Left ventricle myocardium inferior (tissue), 1 donor: ENCODE measurements at regions not wholly inside any gene's neighbourhood (a gene's known extent, or its start where the extent isn't known, plus 50 kb on each side); places are given as distances from the start of the nearest gene placed in this dataset.

Experiments
- DNase-seq: peaks from one replicate; pipeline ENCODE4 v3.0.0-alpha.2; 2020
- H3K27ac ChIP-seq: fragments of 200-600 bp; replicated peaks from 2 replicates; pipeline ENCODE4 v1.8.0; 2021
- H3K27me3 ChIP-seq: fragments of 200-600 bp; 2 replicates; pipeline ENCODE4 v1.8.0; 2021; ENCODE audit warnings: low read depth
- H3K36me3 ChIP-seq: fragments of 200-600 bp; 2 replicates; pipeline ENCODE4 v1.8.0; 2021
- H3K4me1 ChIP-seq: fragments of 200-600 bp; 2 replicates; pipeline ENCODE4 v1.8.0; 2021
- H3K4me3 ChIP-seq: fragments of 200-600 bp; 2 replicates; pipeline ENCODE4 v1.8.0; 2021; ENCODE audit warnings: mild to moderate bottlenecking, moderate library complexity
- H3K9me3 ChIP-seq: fragments of 200-600 bp; replicated peaks from 2 replicates; pipeline ENCODE4 v1.8.0; 2021
- intact Hi-C: fragments of 100-400 bp; cut with micrococcal nuclease; formaldehyde crosslinking; loops from one replicate; pipeline ENCODE4 v1.11.0; 2022
- TF ChIP-seq, protein P1 (sequence below): fragments of 200-600 bp; IDR thresholded peaks from 2 replicates; pipeline ENCODE4 v1.8.0; 2021; ENCODE audit warnings: antibody characterized with exemption, mild to moderate bottlenecking, borderline replicate concordance
- donor health status: DM: no; HTN: yes; CAD: no; lungs with severe emphysema.

DNA sequence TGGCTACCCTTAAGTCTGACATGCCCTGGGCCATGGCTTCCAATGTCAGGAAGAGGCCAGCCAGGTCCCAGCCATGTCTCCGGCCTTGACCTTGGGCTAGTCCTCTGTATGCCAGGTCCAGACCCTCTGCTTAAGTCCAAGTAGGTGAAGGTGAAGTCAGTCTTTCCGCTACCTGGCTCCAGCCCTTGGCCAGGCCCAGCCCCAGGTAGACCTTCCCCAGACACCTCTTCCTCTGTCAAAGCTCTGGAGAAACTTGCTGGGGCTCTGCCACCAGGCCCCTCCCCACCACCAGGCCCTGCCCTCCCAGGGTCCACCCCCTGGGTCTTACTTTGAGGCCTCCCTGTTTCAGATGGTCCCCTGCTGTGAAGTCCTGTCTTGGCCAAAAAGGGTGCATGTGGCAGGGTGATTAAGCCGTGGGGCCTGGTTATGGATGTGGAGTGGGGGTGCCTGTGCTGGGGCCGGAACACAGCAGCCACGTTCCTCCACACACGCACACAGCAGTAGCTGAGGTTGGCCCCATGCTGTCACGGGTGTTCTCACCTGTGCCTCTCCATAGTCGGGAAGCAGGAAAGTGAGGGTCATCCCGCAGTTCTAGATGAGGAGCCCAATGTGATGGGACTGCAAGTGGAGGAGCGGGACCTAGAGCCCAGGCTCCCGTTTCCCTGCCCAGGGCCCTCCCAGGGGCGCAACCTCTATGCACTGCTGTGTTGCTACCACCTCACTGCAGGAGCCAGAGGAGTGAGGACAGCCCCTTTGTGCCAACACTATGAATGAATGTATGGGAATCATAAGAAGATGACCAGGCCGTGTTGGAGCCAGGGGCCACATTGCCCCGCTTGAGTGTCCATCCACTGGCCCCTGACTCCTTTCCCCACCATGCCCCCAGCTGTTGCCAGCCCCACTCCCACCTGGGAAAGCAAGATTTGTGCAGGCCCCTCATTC is 72.2 kb downstream of the LINC01488 start:
- no peaks in the 10 kb centered on the region for H3K4me1 ChIP-seq
- no peak overlapping the region for H3K27ac ChIP-seq
- TF ChIP-seq, protein P1, sequence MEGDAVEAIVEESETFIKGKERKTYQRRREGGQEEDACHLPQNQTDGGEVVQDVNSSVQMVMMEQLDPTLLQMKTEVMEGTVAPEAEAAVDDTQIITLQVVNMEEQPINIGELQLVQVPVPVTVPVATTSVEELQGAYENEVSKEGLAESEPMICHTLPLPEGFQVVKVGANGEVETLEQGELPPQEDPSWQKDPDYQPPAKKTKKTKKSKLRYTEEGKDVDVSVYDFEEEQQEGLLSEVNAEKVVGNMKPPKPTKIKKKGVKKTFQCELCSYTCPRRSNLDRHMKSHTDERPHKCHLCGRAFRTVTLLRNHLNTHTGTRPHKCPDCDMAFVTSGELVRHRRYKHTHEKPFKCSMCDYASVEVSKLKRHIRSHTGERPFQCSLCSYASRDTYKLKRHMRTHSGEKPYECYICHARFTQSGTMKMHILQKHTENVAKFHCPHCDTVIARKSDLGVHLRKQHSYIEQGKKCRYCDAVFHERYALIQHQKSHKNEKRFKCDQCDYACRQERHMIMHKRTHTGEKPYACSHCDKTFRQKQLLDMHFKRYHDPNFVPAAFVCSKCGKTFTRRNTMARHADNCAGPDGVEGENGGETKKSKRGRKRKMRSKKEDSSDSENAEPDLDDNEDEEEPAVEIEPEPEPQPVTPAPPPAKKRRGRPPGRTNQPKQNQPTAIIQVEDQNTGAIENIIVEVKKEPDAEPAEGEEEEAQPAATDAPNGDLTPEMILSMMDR = no peak
- peaks cover 33% of the 10 kb centered on the region for H3K9me3 ChIP-seq
- H3K27me3 ChIP-seq = no peaks in the 10 kb centered on the region
- intact Hi-C loops = no loop called here
- H3K4me3 ChIP-seq = no peak overlapping the region
- DNase-seq = no peak
- no peaks in the 10 kb centered on the region for H3K36me3 ChIP-seq

DNA sequence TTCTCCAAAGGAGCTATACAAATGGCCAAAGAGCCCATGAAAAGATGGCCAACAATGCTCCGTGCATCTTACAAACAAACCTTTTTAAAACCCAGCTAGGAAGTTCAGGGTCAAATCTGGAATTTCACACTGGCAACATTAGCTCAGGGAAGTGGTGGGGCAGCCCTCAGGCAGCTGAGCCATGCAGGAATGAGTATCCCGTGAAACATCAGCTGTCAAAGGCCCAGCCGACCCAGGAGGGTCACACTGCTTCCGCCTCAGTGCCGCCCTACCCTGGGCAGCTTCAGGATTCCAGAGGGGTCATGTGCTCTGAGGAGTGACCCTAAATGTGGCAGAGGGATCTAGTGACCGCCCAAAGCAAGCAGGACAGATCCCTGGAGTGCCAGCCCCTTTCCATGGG is 73.4 kb downstream of the LINC01488 start:
- no peak overlapping the region for H3K27ac ChIP-seq
- TF ChIP-seq, protein P1 = no peak
- H3K4me3 ChIP-seq = no peak overlapping the region
- no peak for DNase-seq
- H3K27me3 ChIP-seq = no peaks in the 10 kb centered on the region
- intact Hi-C loops = no loop called here
- H3K9me3 ChIP-seq = peaks cover 21% of the 10 kb centered on the region
- H3K36me3 ChIP-seq = no peaks in the 10 kb centered on the region
- H3K4me1 ChIP-seq = no peaks in the 10 kb centered on the region

DNA sequence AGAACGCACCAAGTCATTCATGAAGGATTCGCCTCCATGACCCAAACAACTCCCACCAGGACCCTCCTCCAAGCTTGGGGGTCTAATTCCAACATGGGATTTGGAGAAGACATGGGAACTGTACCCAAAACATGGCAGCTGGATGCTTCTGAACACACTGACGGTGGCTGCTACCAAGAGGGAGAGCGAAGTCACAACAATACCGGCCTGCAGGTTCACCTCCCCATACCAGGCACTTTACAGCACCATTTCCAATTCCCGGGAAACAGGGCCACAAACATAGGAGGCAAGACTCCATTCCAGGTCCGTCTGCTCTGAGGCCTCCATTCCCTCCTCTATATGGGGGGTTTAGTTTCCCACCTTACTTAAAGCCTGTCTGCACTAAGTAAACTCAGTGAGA is 75.8 kb downstream of the LINC01488 start:
- Histone ChIP-seq H3K36me3 (no peaks in the 10 kb centered on the region), H3K27me3 (no peaks in the 10 kb centered on the region), H3K9me3 (peaks cover 14% of the 10 kb centered on the region), H3K4me1 (no peaks in the 10 kb centered on the region), H3K27ac (no peak overlapping the region), H3K4me3 (no peak overlapping the region)
- intact Hi-C loops = no loop called here
- DNase-seq = no peak
- TF ChIP-seq, protein P1 = no peak

DNA sequence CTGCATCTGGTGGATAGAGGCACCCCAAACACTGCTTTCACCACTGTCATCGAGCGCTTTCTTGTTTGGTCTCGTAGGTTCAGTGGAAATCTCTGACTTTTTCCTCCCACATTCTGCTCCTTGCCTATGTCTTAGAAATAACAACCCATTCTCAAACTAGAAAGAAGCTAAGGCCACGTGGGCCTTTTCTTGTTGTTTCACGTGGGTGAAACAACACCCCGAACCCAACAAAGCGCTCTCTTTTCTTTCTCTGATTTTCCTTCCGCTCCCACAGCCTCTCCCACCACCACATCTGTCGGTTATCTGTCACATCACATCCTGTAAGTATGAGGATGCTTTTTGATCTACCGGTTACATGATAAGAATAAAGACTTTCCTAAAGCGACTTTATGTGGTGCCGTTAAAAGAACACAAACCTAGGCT is 77.1 kb downstream of the LINC01488 start:
- H3K4me3 ChIP-seq = no peak overlapping the region
- TF ChIP-seq, protein P1 = no peak
- intact Hi-C loops = no loop called here

DNA sequence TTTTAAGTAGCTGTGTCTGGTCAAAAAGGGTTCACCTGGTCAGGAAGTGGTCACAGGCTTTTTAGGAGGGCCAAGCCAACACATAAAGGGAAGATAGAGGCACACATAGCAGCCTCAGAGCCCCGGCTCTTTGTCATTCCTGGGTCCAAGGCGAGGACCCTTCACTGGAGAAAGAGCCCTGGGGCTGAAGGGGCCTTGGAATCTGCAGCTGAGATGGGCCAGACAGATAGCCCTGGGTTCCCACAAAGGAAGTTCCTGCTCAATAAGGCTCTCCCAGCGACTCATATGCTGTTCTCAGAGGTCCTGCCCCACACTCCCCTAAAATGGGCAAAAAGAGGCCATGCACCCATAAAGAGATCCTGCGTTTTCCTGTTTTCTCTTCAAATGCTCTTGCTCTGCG is 77.7 kb downstream of the LINC01488 start:
- H3K4me3 ChIP-seq = no peak overlapping the region
- DNase-seq = no peak
- no peaks in the 10 kb centered on the region for H3K4me1 ChIP-seq
- H3K27me3 ChIP-seq = no peaks in the 10 kb centered on the region
- H3K27ac ChIP-seq = no peak overlapping the region
- H3K9me3 ChIP-seq = peaks cover 17% of the 10 kb centered on the region
- no peaks in the 10 kb centered on the region for H3K36me3 ChIP-seq
- intact Hi-C loops = no loop called here
- TF ChIP-seq, protein P1 = no peak

More for the DNA sequence above, 77.1 kb downstream of the LINC01488 start:
- Histone ChIP-seq H3K27me3 (no peaks in the 10 kb centered on the region), H3K27ac (no peak overlapping the region), H3K36me3 (no peaks in the 10 kb centered on the region), H3K4me1 (no peaks in the 10 kb centered on the region), H3K9me3 (peaks cover 17% of the 10 kb centered on the region)
- no peak for DNase-seq
